Endothelial cell of umbilical vein (primary cell): ENCODE measurements at regions not wholly inside any gene's neighbourhood (a gene's known extent, or its start where the extent isn't known, plus 50 kb on each side); places are given as distances from the start of the nearest gene placed in this dataset.

Experiments
- BruUV-seq: library from RNA; stranded (reverse); fragments of 400-500 nt; replicated peaks from 2 replicates; lab custom pipeline; 2021; lab: Mats Ljungman, UMichigan
- CTCF ChIA-PET: fragments of 300-600, 350-600 bp; sonication (Branson Sonifier 250); formaldehyde crosslinking; loops from one replicate; lab custom pipeline; 2021; ENCODE audit warnings: antibody characterized with exemption, inconsistent platforms; lab: Charles Lee
- POLR2A ChIA-PET: fragments of 300-600, 350-600 bp; sonication (Branson Sonifier 250); formaldehyde crosslinking; loops from one replicate; lab custom pipeline; 2021; ENCODE audit warnings: antibody characterized with exemption, inconsistent platforms; lab: Charles Lee
- DNase-seq: peaks from one replicate; pipeline ENCODE4 v3.0.0-alpha.2; 2011; ENCODE audit warnings: low read depth, low spot score
- FAIRE-seq: peaks from 2 replicates; lab custom pipeline; 2011; peaks lifted over from hg19 to GRCh38; lab: Jason Lieb, UNC
- H2AFZ ChIP-seq: 2 replicates; pipeline ENCODE4 v1.6.0; 2012; ENCODE audit warnings: low read depth, low read length, control low read depth, inconsistent platforms
- H3K27ac ChIP-seq: 2 replicates; pipeline ENCODE4 v1.5.1; 2011; ENCODE audit warnings: low read depth, mild to moderate bottlenecking, control low read depth, low read length, moderate library complexity; ENCODE audit not compliant: insufficient read depth
- H3K27me3 ChIP-seq, 2 experiments: 2 replicates each; pipeline versions ENCODE4 v1.6.0 to v1.6.1; 2011; ENCODE audit warnings: low read length in 2 of 2, mixed read lengths in 1 of 2; ENCODE audit not compliant: control insufficient read depth in 2 of 2, insufficient read depth in 2 of 2
- H3K36me3 ChIP-seq, 2 experiments: 2 replicates in 1 of 2; 3 replicates in 1 of 2; pipeline ENCODE4 v1.5.1; 2011; ENCODE audit warnings: low read length in 2 of 2, mild to moderate bottlenecking in 1 of 2, moderate library complexity in 1 of 2; ENCODE audit not compliant: control insufficient read depth in 2 of 2, insufficient read depth in 2 of 2; ENCODE audit errors: extremely low read depth in 1 of 2
- H3K4me1 ChIP-seq: 3 replicates; pipeline ENCODE4 v1.5.1; 2011; ENCODE audit warnings: mild to moderate bottlenecking, low read length; ENCODE audit not compliant: control insufficient read depth, insufficient read depth; ENCODE audit errors: extremely low read depth
- H3K4me2 ChIP-seq: 2 replicates; pipeline ENCODE4 v1.6.1; 2011; ENCODE audit warnings: low read length, control low read depth, mixed read lengths; ENCODE audit not compliant: insufficient read depth
- H3K4me3 ChIP-seq, 3 experiments: fragments of 200-600 bp in 1 of 3; sonication (generic), shearing (Covaris generic) in 1 of 3; replicated peaks in 1 of 3; 2 replicates each; pipeline ENCODE4 v1.5.1; 2011 to 2016; ENCODE audit warnings: control low read depth in 3 of 3, low read length in 3 of 3, mild to moderate bottlenecking in 2 of 3, inconsistent platforms in 1 of 3, low read depth in 1 of 3, moderate library complexity in 1 of 3; ENCODE audit not compliant: insufficient read depth in 1 of 3
- H3K79me2 ChIP-seq: 2 replicates; pipeline ENCODE4 v1.6.0; 2012; ENCODE audit warnings: low read length, inconsistent platforms; ENCODE audit not compliant: control insufficient read depth, insufficient read depth
- H3K9ac ChIP-seq: replicated peaks from 2 replicates; pipeline ENCODE3; 2011; ENCODE audit warnings: low read length, control low read depth; ENCODE audit not compliant: insufficient read depth; ENCODE audit errors: extremely low read depth
- H3K9me1 ChIP-seq: replicated peaks from 3 replicates; pipeline ENCODE4 v1.6.0; 2011; ENCODE audit warnings: mild to moderate bottlenecking, low read length; ENCODE audit not compliant: control insufficient read depth, insufficient read depth; ENCODE audit errors: extremely low read depth
- H3K9me3 ChIP-seq: replicated peaks from 2 replicates; pipeline ENCODE4 v1.5.1; 2012; ENCODE audit warnings: low read length, inconsistent platforms; ENCODE audit not compliant: control insufficient read depth, insufficient read depth
- H4K20me1 ChIP-seq: replicated peaks from 2 replicates; pipeline ENCODE3; 2011; ENCODE audit warnings: mild to moderate bottlenecking, low read length; ENCODE audit not compliant: control insufficient read depth, insufficient read depth; ENCODE audit errors: extremely low read depth
- EZH2 ChIP-seq: IDR thresholded peaks from 2 replicates; pipeline ENCODE4 v1.6.1; 2012; ENCODE audit warnings: borderline replicate concordance, low read depth, mild to moderate bottlenecking, moderate library complexity, low read length, inconsistent platforms; ENCODE audit not compliant: severe bottlenecking
- FOS ChIP-seq: IDR thresholded peaks from 2 replicates; pipeline ENCODE4 v1.6.1; 2011; ENCODE audit warnings: mild to moderate bottlenecking, low read length, moderate library complexity, borderline replicate concordance; ENCODE audit not compliant: insufficient read depth
- GATA2 ChIP-seq: IDR thresholded peaks from 2 replicates; pipeline ENCODE4 v1.7.0; 2011; ENCODE audit warnings: low read depth, mild to moderate bottlenecking, moderate library complexity, mixed read lengths, low read length; ENCODE audit not compliant: insufficient read length, insufficient read depth
- JUN ChIP-seq: IDR thresholded peaks from 2 replicates; pipeline ENCODE4 v1.6.1; 2011; ENCODE audit warnings: borderline replicate concordance, low read depth; ENCODE audit not compliant: insufficient read length, insufficient read depth
- MYC ChIP-seq: IDR thresholded peaks from one replicate; pipeline ENCODE4 v1.6.1; 2011; ENCODE audit warnings: mild to moderate bottlenecking, low read depth, low read length
- POLR2A ChIP-seq: IDR thresholded peaks from 2 replicates; pipeline ENCODE4 v1.6.1; 2012; ENCODE audit warnings: low read depth, mild to moderate bottlenecking, control low read depth, low read length
- POLR2AphosphoS5 ChIP-seq: IDR thresholded peaks from 2 replicates; pipeline ENCODE4 v1.6.1; 2012; ENCODE audit warnings: low read depth, mild to moderate bottlenecking, control low read depth, low read length, moderate library complexity; ENCODE audit not compliant: insufficient read depth
- dilution Hi-C: fragments of 300-500 bp; cut with MboI; formaldehyde crosslinking; loops from one replicate; pipeline ENCODE4 v1.15.0; 2019; ENCODE audit warnings: low sequenced_read_pairs; ENCODE audit not compliant: extremely low pct_ligation_motif_present
- intact Hi-C: fragments of 100-400 bp; cut with micrococcal nuclease; formaldehyde crosslinking; loops from one replicate; pipeline ENCODE4 v1.10.0; 2022
- TF ChIP-seq, protein P1 (sequence below), 2 donors: IDR thresholded peaks; 1 replicate in 1 of 2; 2 replicates in 1 of 2; pipeline ENCODE4 v1.5.1; 2011; ENCODE audit warnings: low read length in 2 of 2, mild to moderate bottlenecking in 2 of 2, moderate library complexity in 2 of 2, control low read depth in 1 of 2, inconsistent platforms in 1 of 2, low read depth in 1 of 2; ENCODE audit not compliant: insufficient read depth in 1 of 2; ENCODE audit errors: extremely low read depth in 1 of 2
- TF ChIP-seq, protein P2 (sequence below): IDR thresholded peaks from 2 replicates; pipeline ENCODE4 v1.6.1; 2011; ENCODE audit not compliant: insufficient read depth, insufficient read length

DNA sequence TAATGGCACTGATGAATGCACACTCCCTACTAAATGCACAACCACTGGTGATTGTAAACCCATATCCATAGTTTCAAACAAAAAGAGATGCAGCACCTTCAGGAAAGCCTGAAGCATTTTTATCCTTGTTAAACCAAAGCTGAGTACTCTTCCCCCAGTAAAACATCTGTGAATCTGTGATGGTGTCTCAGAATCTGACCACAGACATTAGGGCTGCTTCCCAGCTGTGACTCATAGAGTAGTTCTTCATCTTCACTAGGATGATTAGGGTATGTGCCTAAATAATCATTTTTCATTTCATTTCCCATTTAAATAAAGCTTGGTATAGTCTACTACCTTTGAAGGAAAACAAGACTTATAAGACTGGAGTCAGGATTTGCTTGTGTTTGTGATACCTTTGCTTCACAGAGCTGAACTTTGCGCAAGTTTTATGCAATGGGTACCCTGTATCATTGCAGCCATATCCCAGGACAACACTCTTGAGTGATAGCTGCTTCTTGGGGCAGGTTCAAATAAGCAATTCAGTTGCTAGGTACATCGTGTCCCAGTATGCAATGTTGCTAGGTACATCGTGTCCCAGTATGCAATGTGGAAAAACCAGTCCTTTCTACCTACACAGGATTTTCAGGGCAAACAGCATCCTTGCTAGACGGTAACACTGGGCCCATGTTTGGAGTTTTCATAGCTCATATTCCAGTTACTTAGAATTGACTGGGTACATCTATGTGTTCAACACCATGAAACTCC is 277.1 kb downstream of the IRS2 start:
- no peak overlapping the region for H3K4me3 ChIP-seq
- no TSS peak for BruUV-seq
- FAIRE-seq (no peak), DNase-seq (no peak)
- H3K4me2 ChIP-seq = no peak overlapping the region
- H3K27ac ChIP-seq = no peak overlapping the region
- dilution Hi-C loops = no loop called here
- no peaks in the 10 kb centered on the region for H3K4me1 ChIP-seq
- no peaks in the 10 kb centered on the region for H4K20me1 ChIP-seq
- ChIA-PET CTCF (interaction anchor here (0.9 kb wide), 1 partner anchor 363 kb away, joined by 3 read pairs; no protein-coding TSS in a partner anchor), POLR2A (no interaction called here)
- no peak for TF ChIP-seq EZH2
- no peak for TF ChIP-seq JUN
- no peak for TF ChIP-seq POLR2AphosphoS5
- TF ChIP-seq, protein P1, sequence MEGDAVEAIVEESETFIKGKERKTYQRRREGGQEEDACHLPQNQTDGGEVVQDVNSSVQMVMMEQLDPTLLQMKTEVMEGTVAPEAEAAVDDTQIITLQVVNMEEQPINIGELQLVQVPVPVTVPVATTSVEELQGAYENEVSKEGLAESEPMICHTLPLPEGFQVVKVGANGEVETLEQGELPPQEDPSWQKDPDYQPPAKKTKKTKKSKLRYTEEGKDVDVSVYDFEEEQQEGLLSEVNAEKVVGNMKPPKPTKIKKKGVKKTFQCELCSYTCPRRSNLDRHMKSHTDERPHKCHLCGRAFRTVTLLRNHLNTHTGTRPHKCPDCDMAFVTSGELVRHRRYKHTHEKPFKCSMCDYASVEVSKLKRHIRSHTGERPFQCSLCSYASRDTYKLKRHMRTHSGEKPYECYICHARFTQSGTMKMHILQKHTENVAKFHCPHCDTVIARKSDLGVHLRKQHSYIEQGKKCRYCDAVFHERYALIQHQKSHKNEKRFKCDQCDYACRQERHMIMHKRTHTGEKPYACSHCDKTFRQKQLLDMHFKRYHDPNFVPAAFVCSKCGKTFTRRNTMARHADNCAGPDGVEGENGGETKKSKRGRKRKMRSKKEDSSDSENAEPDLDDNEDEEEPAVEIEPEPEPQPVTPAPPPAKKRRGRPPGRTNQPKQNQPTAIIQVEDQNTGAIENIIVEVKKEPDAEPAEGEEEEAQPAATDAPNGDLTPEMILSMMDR (IDR thresholded peaks at IDR 0.05; ENCODE audit: extremely low read depth in 1 of 2, insufficient read depth in 1 of 2, low read depth in 1 of 2, low read length in 2 of 2) = no peak
- no peak for TF ChIP-seq FOS
- TF ChIP-seq POLR2A = no peak
- no peak for TF ChIP-seq GATA2
- TF ChIP-seq, protein P2, sequence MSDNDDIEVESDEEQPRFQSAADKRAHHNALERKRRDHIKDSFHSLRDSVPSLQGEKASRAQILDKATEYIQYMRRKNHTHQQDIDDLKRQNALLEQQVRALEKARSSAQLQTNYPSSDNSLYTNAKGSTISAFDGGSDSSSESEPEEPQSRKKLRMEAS = no peak
- no peak for TF ChIP-seq MYC
- no peaks in the 10 kb centered on the region for H3K36me3 ChIP-seq
- H3K27me3 ChIP-seq = no peaks in the 10 kb centered on the region
- H3K9me1 ChIP-seq = no peaks in the 10 kb centered on the region
- H3K9ac ChIP-seq = no peak overlapping the region
- H3K9me3 ChIP-seq = no peaks in the 10 kb centered on the region
- intact Hi-C loops = no loop called here
- no peaks in the 10 kb centered on the region for H3K79me2 ChIP-seq
- H2AFZ ChIP-seq = no peak overlapping the region
